ENCODE measurements at regions not wholly inside any gene's neighbourhood (a gene's known extent, or its start where the extent isn't known, plus 50 kb on each side); places are given as distances from the start of the nearest gene placed in this dataset.

- DNase-seq, result no peak
- Histone ChIP-seq H3K4me1 (ENCODE audit: low read length) (no peaks in the 10 kb centered on the region), H2AFZ (ENCODE audit: low read length) (no peak overlapping the region), H3K4me3 (ENCODE audit: low read length) (no peak overlapping the region), H3K36me3 (replicated peaks; ENCODE audit: insufficient read depth, low read length) (no peaks in the 10 kb centered on the region), H3K79me2 (ENCODE audit: low read length) (no peaks in the 10 kb centered on the region), H4K20me1 (ENCODE audit: insufficient read depth, low read length) (no peaks in the 10 kb centered on the region), H3K9me2 (replicated peaks; ENCODE audit: insufficient read depth, low read length) (no peaks in the 10 kb centered on the region), H3F3A (ENCODE audit: insufficient read depth, low read length) (no peaks in the 10 kb centered on the region), H3K27me3 (replicated peaks; ENCODE audit: insufficient read depth, low read length) (peaks cover 73% of the 10 kb centered on the region), H3K9me3 (replicated peaks; ENCODE audit: insufficient read depth, low read length) (no peaks in the 10 kb centered on the region), H3K9ac (ENCODE audit: low read length) (no peak overlapping the region), H3K4me2 (ENCODE audit: low read depth, low read length) (no peak overlapping the region), H3K27ac (ENCODE audit: low read length) (no peak overlapping the region)
- TF ChIP-seq EZH2phosphoT487 (IDR thresholded peaks at IDR 0.05; ENCODE audit: low read length), result no peak
- TF ChIP-seq CTCF (IDR thresholded peaks at IDR 0.05; ENCODE audit: low read length), result no peak
- TF ChIP-seq EZH2 (optimal IDR thresholded peaks at IDR 0.05; ENCODE audit: low read depth, low read length), result no peak
Observed at GRCh38 chr19:30116530-30116929, 174.5 kb downstream of the URI1 start.

GRCh38 chr19:30116984-30117555, 175.0 kb downstream of the URI1 start:
- Histone ChIP-seq H3K27ac (ENCODE audit: low read length) (no peak overlapping the region), H3K9me3 (replicated peaks; ENCODE audit: insufficient read depth, low read length) (no peaks in the 10 kb centered on the region), H3K4me1 (ENCODE audit: low read length) (no peaks in the 10 kb centered on the region), H3K4me3 (ENCODE audit: low read length) (no peak overlapping the region), H3F3A (ENCODE audit: insufficient read depth, low read length) (no peaks in the 10 kb centered on the region), H3K36me3 (replicated peaks; ENCODE audit: insufficient read depth, low read length) (no peaks in the 10 kb centered on the region), H2AFZ (ENCODE audit: low read length) (no peak overlapping the region), H4K20me1 (ENCODE audit: insufficient read depth, low read length) (no peaks in the 10 kb centered on the region), H3K9me2 (replicated peaks; ENCODE audit: insufficient read depth, low read length) (no peaks in the 10 kb centered on the region), H3K4me2 (ENCODE audit: low read depth, low read length) (no peak overlapping the region), H3K9ac (ENCODE audit: low read length) (no peak overlapping the region), H3K27me3 (replicated peaks; ENCODE audit: insufficient read depth, low read length) (peaks cover 70% of the 10 kb centered on the region), H3K79me2 (ENCODE audit: low read length) (no peaks in the 10 kb centered on the region)
- DNase-seq, result no peak
- TF ChIP-seq CTCF (IDR thresholded peaks at IDR 0.05; ENCODE audit: low read length) (no peak), EZH2phosphoT487 (IDR thresholded peaks at IDR 0.05; ENCODE audit: low read length) (no peak), EZH2 (optimal IDR thresholded peaks at IDR 0.05; ENCODE audit: low read depth, low read length) (no peak)

- no peak for TF ChIP-seq EZH2 (optimal IDR thresholded peaks at IDR 0.05; ENCODE audit: low read depth, low read length)
- TF ChIP-seq CTCF (IDR thresholded peaks at IDR 0.05; ENCODE audit: low read length), result no peak
- no peak for TF ChIP-seq EZH2phosphoT487 (IDR thresholded peaks at IDR 0.05; ENCODE audit: low read length)
- Histone ChIP-seq H3K9ac (ENCODE audit: low read length) (no peak overlapping the region), H2AFZ (ENCODE audit: low read length) (no peak overlapping the region), H3K27ac (ENCODE audit: low read length) (no peak overlapping the region), H4K20me1 (ENCODE audit: insufficient read depth, low read length) (no peaks in the 10 kb centered on the region), H3F3A (ENCODE audit: insufficient read depth, low read length) (no peaks in the 10 kb centered on the region), H3K4me3 (ENCODE audit: low read length) (no peak overlapping the region), H3K79me2 (ENCODE audit: low read length) (no peaks in the 10 kb centered on the region), H3K27me3 (replicated peaks; ENCODE audit: insufficient read depth, low read length) (peaks cover 70% of the 10 kb centered on the region), H3K9me3 (replicated peaks; ENCODE audit: insufficient read depth, low read length) (no peaks in the 10 kb centered on the region), H3K4me2 (ENCODE audit: low read depth, low read length) (no peak overlapping the region), H3K36me3 (replicated peaks; ENCODE audit: insufficient read depth, low read length) (no peaks in the 10 kb centered on the region), H3K9me2 (replicated peaks; ENCODE audit: insufficient read depth, low read length) (no peaks in the 10 kb centered on the region), H3K4me1 (ENCODE audit: low read length) (no peaks in the 10 kb centered on the region)
- no peak for DNase-seq
Observed at GRCh38 chr19:30117636-30118145, 175.7 kb downstream of the URI1 start.

All from MM.1S (cell line).